GM10266 (cell line): ENCODE measurements at regions not wholly inside any gene's neighbourhood (a gene's known extent, or its start where the extent isn't known, plus 50 kb on each side); places are given as distances from the start of the nearest gene placed in this dataset.

Source experiments
- DNase-seq: peaks from one replicate; pipeline ENCODE4 v3.0.0; 2012; ENCODE audit errors: extremely low spot score
- TF ChIP-seq, protein P1 (sequence below): IDR thresholded peaks from 2 replicates; pipeline ENCODE4 v1.5.1; 2012; ENCODE audit warnings: mild to moderate bottlenecking, low read depth; ENCODE audit not compliant: control insufficient read depth, insufficient read depth; ENCODE audit errors: missing control alignments

DNA sequence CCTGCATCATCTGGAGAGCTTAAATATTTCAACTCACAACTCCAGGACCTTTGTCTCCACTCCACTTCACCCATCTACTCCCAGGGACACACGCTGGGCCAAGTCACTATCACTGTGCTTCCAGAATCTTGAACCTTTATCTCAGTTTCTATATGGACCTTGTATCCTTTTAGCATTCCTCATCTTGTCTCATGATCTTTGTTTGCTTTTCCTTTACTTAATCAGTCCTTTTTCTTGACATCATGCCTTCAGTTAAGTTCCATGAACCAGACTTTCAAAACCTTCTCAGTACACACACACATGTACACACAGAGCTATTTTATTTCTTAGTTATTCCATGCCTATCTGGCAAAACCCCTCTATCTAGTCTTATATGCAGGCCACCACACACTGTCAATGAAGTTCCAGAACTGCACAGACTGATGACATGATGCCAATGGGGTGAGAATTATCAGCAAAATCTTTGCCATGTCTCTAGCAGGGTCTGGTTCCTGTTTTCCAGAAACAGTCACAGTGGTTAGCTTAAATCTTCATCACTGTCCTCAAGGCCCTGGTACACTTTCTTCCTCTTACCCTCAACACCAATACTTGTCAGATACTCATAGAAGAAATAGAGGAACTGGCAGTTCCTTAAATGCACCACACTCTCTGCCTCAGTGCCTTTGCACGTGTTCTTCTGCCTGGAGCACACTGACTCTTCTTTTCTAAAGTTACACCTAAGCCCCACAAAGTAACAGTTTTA, 77.6 kb upstream of the STARD13 start:
- no peak for DNase-seq

DNA sequence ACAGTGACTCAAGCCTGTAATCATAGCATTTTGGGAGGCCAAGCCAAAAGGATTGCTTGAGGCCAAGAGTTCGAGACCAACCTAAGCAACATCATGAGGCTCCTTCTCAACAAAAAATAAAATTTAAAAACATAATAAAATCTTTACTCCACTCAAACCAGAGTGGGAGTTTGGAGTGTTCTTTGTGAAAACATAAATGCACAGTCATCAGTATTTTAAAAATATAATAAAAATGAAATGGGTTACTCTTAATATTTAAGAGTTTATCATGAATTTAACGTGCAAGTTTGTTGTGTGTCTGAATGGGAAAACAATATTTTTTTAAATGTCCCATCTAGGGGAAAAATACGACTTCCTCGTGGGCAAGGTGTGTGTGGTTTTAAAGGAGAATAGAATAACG, 78.6 kb upstream of the STARD13 start:
- TF ChIP-seq, protein P1, sequence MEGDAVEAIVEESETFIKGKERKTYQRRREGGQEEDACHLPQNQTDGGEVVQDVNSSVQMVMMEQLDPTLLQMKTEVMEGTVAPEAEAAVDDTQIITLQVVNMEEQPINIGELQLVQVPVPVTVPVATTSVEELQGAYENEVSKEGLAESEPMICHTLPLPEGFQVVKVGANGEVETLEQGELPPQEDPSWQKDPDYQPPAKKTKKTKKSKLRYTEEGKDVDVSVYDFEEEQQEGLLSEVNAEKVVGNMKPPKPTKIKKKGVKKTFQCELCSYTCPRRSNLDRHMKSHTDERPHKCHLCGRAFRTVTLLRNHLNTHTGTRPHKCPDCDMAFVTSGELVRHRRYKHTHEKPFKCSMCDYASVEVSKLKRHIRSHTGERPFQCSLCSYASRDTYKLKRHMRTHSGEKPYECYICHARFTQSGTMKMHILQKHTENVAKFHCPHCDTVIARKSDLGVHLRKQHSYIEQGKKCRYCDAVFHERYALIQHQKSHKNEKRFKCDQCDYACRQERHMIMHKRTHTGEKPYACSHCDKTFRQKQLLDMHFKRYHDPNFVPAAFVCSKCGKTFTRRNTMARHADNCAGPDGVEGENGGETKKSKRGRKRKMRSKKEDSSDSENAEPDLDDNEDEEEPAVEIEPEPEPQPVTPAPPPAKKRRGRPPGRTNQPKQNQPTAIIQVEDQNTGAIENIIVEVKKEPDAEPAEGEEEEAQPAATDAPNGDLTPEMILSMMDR = no peak
- DNase-seq = no peak

More for the DNA sequence above, 77.6 kb upstream of the STARD13 start:
- TF ChIP-seq, protein P1 = no peak

DNA sequence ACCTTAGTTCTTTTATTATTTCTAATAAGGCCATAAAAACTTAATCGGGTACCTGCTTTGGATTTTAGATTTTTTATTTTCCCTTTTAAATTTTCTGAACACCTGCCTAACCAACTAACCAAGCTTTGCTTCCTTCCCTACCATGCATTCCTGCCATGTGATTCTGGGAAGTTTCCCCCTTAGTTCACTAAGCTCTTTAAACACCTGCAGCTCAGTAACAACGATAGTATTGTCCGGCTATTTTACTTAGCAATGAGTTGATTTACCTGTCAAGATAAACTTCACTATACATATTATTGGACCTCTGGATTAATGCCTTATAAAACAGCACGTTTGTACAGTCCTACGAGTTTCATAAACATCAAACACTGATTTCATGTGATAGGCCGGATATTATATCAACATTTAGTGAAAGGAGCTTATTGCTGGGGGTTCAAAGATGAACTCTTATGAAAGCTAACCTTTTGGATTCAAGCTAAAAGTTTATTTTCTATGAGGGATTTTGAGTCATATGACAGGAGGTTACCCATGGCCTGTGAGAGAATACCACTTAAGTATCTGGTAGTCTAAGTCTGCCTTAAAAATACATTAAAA, 81.0 kb upstream of the STARD13 start:
- DNase-seq = no peak
- TF ChIP-seq, protein P1 = no peak

DNA sequence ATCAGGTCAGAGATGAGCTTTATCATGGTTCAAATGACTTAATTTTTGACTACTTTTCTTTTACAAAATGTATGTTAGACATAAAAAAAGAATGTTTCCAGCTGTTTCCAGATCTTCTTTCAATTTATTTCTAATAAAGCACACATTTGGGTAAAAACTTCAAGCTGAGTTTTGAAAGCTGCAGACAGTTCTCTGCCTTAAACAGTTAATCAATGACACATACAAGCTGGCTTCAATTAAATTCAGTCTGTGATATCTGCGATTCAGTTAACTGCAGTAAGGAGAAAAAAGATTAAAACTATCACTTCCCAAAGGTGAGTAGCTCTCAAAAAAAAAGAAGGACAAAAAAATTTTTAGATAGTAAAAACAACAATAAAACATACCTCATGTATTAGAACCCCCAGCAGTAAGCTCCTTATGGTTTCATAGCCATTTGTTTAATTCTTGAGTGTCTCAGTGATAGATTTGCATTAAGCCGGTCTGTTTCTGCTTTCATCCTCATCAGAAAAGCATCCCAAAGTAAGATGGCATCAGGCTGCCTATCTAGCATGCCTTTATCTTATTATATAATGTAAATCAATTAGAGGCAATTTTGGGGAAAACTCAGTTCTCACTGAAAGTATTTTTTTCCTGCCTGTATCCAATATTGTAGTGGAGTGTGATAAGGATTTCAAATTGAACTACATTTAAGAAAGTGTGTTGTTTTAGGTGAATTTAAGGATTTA, 81.8 kb upstream of the STARD13 start:
- DNase-seq = no peak
- TF ChIP-seq, protein P1 = no peak

DNA sequence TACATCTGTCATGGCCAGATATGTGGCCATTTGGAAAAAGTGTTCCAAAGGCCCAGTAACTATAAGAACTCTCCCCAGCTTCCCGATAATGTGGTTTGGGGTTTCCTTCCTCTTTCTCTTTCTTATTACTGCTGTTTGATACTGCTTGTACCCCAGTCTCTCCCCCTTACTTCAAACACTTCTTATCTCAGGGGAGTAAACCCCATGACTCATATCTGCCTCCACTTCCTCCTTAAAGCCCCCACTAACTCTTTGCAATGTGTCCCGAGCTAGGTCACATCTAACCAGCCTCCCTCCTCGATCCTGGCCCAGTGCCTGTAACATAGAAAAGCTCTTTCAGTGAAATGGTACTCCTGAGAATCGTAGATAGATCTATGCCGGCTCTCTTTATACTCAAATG, 82.4 kb upstream of the STARD13 start:
- DNase-seq = no peak
- TF ChIP-seq, protein P1 = no peak

DNA sequence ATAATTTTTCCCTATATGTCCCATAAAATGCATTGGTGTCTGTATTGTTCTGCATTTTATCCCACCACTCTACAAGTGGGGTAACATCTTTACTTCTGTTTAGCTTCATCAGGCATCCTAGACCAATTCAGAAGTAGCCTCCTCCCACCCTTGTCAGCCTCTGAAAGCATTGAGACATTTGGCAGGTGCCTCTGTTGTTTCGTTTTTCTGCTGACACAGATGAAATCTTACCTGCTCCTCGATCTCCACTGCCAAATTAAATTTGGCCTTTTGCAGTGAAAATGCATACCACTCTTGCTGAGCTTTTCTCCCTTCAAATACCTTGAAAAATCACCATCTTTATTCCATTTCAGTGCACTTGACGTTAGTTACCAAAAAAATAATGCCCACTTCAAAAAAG, 83.5 kb upstream of the STARD13 start:
- TF ChIP-seq, protein P1 = no peak
- DNase-seq = no peak
